ENCODE measurements at regions not wholly inside any gene's neighbourhood (a gene's known extent, or its start where the extent isn't known, plus 50 kb on each side); places are given as distances from the start of the nearest gene placed in this dataset.

GRCh38 chr11:86726118-86726753 is 53.8 kb upstream of the ME3 start:
- no peak for TF ChIP-seq CTCF (IDR thresholded peaks at IDR 0.05)
- no peak for TF ChIP-seq POLR2A (IDR thresholded peaks at IDR 0.05; ENCODE audit: low read depth)
- TF ChIP-seq EP300 (IDR thresholded peaks at IDR 0.05) = no peak
- no peak for TF ChIP-seq POLR2AphosphoS5 (IDR thresholded peaks at IDR 0.05)

All from esophagus muscularis mucosa (tissue), 4 donors.